ENCODE measurements at regions not wholly inside any gene's neighbourhood (a gene's known extent, or its start where the extent isn't known, plus 50 kb on each side); places are given as distances from the start of the nearest gene placed in this dataset.

DNA sequence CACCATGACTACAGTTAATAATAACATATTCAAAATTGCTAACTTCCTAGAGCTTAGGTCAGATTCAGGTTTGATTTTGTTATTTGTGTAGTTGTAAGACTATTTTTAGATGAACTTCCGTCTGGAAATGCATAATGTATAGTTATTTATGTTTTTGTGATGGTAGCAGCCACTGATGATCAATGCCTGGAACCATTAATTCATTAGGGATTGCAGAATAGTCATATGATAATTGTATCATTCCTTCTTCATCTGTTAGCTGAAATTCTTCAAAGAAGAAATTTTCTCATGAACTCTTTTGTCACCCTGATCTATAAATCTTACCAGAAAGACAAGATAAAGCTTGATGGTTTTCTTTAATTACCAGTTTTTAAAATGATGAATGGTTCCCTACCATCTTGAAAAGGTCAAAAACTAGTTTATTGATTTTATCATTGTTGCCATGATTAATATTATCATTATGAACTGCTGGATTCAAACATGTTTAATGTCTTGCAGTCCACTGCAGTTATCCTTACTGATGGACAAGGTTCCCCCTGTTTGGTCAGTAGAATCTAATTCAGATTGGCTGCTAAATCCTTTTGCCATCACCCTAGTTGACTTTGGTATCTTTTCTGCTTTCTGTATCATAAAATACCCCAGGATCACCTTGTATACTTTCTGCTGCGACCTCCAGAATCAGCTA, 433.3 kb downstream of the GPAM start:
- TF ChIP-seq, protein P1, sequence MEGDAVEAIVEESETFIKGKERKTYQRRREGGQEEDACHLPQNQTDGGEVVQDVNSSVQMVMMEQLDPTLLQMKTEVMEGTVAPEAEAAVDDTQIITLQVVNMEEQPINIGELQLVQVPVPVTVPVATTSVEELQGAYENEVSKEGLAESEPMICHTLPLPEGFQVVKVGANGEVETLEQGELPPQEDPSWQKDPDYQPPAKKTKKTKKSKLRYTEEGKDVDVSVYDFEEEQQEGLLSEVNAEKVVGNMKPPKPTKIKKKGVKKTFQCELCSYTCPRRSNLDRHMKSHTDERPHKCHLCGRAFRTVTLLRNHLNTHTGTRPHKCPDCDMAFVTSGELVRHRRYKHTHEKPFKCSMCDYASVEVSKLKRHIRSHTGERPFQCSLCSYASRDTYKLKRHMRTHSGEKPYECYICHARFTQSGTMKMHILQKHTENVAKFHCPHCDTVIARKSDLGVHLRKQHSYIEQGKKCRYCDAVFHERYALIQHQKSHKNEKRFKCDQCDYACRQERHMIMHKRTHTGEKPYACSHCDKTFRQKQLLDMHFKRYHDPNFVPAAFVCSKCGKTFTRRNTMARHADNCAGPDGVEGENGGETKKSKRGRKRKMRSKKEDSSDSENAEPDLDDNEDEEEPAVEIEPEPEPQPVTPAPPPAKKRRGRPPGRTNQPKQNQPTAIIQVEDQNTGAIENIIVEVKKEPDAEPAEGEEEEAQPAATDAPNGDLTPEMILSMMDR (IDR thresholded peaks at IDR 0.05): no peak
- no peak for TF ChIP-seq POLR2A (IDR thresholded peaks at IDR 0.05)

Measured in lower leg skin (tissue), 3 donors.